ENCODE measurements at regions not wholly inside any gene's neighbourhood (a gene's known extent, or its start where the extent isn't known, plus 50 kb on each side); places are given as distances from the start of the nearest gene placed in this dataset.
A peak's percentile ranks its signal among the peaks of the same experiment; 100 is the strongest.
"Not testable (repeated sequence)": the region's sequence is repeated elsewhere in the genome, so short reads cannot be mapped to it uniquely, and the experiment has no call there.

DNA sequence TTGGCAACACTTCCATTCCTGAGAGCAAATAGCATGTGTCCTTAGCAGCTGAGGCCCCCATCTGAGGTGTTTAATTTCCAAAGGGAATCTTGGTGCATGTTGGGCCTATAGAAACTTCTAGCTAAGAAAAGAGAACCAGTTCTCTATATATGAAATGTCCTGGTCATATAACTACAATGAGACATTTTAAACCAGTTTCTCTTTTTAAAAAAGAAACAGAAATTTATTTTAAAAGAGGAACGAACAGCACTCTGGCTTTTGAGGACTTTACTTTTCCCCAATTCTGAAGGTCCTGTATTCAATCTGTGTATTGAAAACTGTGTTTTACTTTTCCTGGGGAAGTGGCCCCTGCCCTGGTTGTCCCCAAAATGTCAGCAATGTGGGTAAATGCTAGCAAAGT is 94.0 kb upstream of the FOXN2 start:
- DNase-seq (ENCODE audit: low read depth in 2 of 2) = no peak

DNA sequence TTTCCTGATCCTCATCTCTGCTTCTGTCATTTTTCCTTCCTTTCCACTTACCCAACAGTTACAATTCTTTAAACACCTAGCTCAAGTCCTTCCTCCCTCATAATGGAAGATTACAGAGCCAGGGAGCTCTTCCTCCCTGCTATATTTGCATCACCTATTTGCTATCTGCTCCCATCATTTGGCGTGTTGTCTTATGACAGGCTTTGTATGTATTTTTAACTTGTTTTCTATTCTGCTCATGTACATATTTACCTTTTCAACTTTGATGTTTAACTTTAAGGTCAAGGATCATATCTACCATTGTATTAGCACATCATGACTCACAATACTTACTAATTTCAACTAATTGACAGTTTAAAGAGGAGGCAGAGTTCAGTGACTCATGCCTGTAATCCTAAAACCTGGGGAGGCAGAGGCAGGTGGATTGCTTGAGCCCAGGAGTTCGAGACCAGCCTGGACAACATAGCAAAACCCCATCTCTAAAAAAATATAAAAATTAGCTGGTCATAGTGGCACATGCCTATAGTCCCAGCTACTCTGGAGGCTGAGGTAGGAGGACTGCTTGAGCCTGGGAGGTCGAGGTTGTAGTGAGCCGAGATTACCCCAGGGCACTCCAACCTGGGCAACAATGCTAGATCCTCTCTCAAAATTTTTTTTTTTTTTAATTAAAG is 92.5 kb upstream of the FOXN2 start:
- DNase-seq (ENCODE audit: low read depth in 2 of 2) = no peak

DNA sequence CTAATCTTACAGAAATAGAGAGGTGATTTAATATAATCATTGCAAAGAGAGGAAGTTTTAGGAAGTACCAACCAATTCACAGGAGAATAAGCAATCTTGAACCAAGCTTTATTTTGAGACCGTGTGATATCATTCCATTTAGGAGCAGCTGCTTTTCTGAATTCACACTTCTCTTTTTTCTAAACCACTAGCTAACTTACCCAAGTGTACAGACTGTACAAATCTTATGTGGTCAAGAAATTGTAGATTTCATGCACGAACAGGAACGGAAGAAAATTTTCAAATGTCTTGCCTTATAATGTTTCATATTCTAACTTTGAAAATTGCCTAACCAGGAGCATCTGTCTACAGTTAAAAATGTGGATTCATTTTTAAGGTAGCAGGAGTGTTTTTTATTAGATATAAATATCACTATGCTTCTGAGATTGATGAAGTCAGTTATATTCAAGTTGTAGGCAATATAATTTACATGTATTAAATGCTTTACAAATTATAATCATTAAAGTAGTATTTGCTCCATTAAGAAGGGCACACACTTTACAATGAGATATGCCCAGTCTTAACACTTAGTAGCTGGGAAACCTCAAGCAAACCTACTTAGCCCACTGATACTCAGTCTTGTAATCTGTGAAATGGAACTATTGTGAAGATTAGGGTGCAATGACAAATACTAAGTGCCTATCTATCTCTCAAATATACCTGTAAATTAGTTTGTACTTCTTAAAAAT is 86.7 kb upstream of the FOXN2 start:
- no peak for DNase-seq (ENCODE audit: low read depth in 2 of 2)

DNA sequence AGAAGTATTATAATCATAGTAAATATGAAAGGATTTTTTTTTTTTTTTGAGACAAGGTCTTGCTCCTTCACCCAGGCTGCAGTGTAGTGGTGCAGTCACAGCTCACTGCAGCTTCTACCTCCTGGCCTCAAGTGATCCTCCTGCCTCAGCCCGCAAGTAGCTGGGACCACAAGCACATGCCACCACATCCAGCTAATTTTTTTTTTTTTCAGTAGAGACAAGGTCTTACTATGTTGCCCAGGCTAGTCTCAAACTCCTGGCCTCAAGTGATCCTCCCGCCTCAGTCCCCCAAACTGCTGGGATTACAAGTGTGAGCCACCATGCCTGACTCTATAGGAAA is 86.2 kb upstream of the FOXN2 start:
- DNase-seq (ENCODE audit: low read depth in 2 of 2) = no peak

DNA sequence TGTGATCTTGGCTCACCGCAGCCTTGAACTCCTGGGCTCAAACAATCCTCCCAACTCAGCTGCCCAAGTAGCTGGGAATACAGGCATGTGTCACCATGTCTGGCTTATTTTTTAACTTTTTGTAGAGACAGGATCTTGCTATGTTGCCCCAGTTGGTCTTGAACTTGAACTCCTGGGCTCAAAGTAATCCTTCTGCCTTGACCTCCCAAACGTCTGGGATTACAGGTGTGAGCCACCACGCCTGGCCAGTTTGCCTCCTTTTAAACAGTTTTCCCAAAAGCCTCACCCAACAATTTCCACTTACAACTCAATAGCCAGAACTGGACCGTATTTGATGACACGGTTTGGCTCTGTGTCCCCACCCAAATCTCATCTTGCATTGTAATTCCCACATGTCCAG is 85.4 kb upstream of the FOXN2 start:
- DNase-seq (ENCODE audit: low read depth in 2 of 2) = no peak

DNA sequence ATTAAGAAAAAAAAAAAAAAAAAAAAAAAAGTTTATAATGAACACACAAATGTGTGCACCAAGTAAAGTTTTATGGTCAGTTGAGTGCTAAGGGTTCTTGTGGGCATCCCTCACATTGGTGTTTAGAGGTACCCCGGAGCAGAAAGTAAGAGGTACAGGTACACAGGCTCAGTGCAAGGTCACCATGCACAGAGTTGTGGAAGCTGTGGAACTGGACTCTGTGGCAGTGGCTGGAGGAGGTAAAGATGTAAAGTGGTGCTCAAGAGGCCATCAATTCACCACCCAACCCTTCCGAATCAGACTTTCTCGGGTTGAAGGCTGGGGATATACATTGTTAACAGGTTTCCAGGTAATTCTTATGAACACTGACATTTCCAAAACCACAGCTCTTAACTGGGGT is 83.6 kb upstream of the FOXN2 start:
- DNase-seq (ENCODE audit: low read depth in 2 of 2) = no peak

DNA sequence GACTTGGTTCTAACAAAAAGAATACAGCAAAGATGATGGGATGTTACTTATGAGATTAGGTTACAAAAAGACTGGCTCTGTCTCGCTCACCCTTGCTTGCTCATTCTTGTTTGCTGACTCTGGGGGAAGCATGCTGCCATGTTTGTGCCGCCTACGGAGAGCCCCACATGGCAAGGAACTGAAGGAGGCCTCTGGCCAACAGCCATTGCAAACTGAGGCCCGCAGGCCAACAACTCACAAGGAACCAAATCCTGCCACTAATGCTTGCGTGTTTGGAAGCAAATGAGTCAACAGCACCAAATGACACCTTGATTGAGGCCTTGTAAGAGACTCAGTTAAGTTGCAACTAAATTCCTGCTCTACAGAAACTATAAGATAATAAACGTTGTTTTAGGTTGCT is 82.1 kb upstream of the FOXN2 start:
- DNase-seq (ENCODE audit: low read depth in 2 of 2) = no peak

DNA sequence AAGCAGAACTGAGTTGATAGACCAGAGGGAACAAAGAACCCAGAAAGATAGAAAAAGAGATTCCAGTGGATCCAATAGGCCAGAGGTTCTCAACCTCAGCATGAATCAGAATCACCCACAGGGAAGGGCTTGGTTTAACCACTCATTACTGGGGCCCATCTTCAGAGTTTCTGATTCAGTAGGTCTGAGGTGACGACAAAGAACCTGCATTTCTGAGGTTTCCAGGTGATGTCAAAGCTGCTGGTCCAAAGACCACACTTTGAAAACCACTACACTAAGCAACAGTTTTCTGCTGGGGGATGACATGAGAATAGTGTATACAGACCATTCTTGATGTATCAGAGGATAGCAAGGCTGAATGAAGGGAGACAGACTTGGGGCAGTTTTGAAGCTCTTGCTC is 81.5 kb upstream of the FOXN2 start:
- peak; percentile 3 to 33 for DNase-seq (ENCODE audit: low read depth in 2 of 2)

DNA sequence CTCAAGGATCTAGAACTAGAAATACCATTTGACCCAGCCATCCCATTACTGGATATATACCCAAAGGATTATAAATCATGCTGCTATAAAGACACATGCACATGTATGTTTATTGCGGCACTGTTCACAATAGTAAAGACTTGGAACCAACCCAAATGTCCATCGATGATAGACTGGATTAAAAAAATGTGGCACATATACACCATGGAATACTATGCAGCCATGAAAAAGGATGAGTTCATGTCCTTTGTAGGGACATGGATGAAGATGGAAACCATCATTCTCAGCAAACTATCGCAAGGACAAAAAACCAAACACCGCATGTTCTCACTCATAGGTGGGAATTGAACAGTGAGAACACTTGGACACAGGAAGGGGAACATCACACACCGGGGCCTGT is 80.7 kb upstream of the FOXN2 start:
- not testable (repeated sequence) for DNase-seq (ENCODE audit: low read depth in 2 of 2)

DNA sequence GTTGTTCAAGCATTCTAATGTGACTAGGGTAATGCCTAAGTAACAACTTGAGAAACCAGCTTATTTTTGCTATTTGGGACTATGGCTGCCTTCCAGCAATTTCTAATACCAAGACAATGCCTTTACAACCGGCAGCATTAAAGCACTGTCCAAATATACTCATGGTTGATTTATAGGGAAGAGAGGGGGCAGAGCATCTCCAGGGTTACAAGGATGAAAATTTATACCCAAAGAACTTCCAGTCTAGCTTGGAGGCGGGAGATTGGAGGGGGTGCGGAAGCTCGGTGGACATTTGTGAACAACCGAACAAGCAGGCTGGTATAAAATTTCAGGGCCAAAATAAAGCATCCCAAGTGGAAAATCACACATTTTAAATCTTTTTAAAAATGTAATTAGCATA is 79.4 kb upstream of the FOXN2 start:
- no peak for DNase-seq (ENCODE audit: low read depth in 2 of 2)

DNA sequence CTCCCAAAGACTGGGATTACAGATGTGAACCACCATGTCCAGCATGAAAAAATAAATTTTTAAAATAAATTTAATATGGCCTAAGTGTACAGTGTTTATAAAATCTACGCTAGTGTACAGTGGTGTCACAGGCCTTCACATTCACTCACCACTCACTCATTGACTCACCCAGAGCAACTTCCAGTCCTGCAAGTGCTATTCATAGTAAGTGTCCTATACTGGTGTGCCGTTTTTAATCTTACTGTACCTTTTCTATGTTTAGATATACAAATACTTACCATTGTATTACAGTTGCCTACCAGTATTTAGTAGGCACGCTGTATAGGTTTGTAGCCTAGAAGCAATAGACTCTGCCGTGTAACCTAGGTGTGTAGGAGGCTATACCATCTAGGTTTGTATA is 76.1 kb upstream of the FOXN2 start:
- DNase-seq (ENCODE audit: low read depth in 2 of 2) = no peak

DNA sequence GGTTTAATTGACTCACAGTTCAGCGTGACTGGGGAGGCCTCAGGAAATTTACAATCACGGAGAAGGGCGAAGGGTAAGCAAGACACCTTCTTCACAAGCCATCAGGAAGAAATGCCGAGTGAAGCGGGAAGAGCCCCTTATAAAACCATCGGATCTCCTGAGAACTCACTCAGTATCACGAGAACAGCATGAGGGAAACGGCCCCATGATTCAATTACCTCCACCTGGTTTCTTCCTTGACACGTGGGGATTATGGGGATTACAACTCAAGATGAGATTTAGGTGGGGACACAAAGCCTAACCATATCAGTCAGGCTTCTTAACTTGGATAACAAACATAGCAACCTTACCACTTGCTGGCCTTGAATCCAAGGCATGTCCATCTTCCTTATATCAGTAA is 73.6 kb upstream of the FOXN2 start:
- no peak for DNase-seq (ENCODE audit: low read depth in 2 of 2)

DNA sequence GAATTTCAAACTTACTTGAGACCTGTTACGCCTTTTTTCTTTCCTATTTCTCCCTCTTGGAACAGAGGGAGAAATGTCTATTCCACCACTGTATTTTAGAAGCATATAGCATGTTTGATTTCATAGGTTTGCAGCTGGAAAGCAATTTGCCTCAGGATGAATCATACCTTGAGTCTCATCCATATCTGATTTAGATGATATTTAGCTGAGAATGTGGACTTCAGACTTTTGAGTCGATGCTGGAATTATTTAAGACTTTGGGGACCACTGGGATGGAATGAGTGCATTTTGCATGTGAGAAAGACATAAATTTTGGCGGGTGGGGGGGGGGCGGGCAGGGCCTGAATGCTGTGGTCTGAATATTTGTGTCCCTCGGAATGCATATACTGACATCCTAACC is 67.3 kb upstream of the FOXN2 start:
- DNase-seq (ENCODE audit: low read depth in 2 of 2) = no peak

DNA sequence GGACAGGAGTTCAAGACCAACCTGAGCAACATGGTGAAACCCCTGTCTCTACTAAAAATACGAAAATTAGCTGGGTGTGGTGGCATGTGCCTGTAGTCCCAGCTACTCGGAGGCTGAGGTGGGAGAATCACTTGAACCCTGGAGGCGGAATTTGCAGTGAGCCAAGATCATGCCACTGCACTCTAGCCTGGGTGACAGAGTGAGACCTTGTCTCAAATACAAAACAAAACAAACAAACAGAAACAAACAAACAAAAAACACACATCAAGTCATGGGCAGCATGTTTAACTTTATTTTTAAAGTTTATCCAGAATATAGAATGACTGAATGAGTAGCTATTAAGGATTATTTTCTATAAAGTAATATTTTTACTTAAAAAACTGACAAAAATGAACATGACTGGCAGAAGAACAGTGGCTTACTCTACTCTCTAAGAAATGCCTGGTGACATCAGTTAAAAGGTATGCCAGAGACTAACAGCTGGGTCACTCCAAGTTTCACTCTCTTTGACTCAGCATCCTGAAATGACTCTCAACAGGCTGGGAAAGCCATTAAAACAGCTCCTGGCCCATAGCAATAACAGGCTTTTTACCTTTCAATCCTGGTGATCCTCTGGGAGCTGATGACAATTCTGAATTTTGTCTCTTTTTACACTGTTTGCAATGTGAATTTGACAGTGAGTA is 66.1 kb upstream of the FOXN2 start:
- no peak for DNase-seq (ENCODE audit: low read depth in 2 of 2)

DNA sequence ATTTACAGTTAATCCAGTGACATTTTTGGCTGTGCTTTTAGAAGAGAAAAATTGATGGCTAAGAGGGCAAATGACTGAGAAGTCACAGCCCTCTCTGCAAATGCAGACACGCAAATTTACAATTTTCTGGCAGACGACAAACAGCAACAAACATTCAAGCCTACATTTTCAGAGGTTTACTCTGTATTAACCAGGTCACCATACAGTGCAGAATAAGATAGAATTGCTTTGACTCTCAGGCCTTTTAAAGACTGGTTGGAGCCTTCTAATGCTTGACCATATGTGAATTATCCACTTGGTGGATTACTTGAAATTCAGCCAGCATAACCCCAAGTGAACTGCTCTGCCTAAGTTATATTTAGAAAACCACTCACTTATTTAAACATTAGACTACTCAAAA is 65.5 kb upstream of the FOXN2 start:
- no peak for DNase-seq (ENCODE audit: low read depth in 2 of 2)

DNA sequence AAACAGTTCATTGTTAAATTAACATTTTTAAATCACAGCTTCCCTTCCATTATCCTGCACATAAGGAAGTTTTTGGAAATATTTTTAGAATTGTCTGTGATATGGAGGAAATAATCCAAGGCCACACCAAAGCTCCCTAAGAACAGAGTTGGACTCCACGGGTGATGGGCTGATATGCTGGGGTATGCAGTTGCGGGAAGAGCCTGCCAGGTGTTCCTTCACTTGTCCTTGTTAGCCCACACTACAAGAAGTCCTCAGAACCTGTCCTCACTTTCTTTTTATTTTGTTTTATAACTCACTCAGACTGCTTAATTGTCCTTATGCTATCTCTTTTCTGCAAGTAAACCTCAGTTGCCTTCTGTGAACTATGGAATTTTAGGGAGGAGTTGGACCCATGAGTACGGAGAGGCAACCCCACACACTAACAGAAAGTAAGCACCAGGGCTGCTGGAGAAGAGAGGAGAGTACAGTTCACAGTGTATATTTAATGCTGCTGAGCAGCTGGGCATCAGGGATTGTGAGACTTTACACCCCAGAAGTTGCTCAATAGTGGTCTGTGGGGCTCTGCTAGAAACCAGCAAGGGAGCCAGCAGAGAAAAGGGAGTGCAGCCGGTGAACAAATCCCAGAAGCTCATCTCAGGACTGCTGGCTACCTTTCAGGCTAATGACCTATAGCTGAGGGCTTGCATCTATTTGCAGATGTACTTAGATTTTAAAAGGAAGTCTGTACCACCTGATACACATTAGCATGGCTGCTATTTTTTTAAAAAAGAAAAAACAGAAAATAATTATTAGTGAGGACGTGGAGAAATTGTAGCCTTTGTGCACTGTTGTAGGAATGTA is 64.6 kb upstream of the FOXN2 start:
- no peak for DNase-seq (ENCODE audit: low read depth in 2 of 2)

DNA sequence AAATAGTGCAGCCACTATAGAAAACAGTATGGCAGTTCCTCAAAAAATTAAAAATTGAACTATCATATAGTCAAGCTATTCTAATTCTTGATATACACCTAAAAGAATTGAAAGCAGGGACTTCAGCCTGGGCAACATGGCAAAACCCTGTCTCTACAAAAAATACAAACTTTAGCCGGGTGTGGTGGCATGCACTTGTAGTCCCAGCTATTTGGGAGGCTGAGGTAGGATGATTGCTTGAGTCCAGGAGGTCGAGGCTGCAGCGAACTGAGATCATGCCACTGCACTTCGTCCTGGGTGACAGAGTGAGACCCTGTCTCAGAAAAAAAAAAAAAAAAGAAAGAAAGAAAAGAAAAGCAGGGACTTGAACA is 64.0 kb upstream of the FOXN2 start:
- no peak for DNase-seq (ENCODE audit: low read depth in 2 of 2)

DNA sequence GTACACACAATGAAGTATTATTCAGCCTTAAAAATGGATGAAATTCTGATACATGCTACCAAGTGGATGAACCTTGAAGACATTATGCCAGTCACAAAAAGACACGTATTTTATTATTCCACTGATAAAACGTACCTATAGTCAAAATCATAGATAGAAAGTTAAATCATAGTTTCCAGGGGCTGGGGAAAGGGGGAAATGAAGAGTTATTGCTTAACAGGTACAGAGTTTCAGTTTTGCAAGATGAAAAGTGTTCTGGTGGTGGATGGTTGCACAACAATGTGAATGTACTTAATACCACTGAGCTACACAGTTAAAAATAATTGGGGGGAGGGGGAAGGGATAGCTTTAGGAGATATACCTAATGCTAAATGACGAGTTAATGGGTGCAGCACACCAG is 63.5 kb upstream of the FOXN2 start:
- no peak for DNase-seq (ENCODE audit: low read depth in 2 of 2)

DNA sequence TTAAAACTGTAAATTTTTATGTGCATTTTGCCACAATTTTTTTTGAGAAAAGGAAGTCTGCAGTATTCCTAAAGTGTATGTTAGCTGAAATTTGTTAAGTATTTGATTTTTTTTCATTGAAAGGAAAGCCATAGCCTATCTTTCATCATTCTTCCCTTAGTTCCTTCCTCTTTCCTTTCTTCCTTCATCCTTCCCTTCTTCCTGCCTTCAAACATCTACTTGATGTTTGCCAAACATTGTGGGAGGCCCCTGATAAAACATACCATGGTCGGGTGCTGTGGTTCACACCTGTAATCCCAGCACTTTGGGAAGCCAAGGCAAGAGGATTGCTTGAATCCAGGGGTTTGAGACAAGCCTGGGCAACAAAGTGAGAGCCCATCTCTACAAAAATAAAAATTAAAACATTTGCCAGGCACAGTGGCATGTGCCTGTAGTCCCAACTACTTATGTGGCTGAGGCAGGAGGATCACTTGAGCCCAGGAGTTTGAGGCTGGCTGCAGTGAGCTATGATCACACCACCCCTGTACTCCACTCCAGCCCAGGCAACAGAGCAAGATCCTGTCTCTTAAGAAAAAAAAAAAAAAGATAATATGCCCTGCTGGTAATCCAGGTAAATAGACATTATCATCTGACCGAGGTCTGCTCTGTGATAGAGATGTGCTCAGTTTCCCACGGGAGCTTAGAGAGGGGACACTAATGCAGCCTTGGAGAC is 62.9 kb upstream of the FOXN2 start:
- DNase-seq (ENCODE audit: low read depth in 2 of 2) = no peak

DNA sequence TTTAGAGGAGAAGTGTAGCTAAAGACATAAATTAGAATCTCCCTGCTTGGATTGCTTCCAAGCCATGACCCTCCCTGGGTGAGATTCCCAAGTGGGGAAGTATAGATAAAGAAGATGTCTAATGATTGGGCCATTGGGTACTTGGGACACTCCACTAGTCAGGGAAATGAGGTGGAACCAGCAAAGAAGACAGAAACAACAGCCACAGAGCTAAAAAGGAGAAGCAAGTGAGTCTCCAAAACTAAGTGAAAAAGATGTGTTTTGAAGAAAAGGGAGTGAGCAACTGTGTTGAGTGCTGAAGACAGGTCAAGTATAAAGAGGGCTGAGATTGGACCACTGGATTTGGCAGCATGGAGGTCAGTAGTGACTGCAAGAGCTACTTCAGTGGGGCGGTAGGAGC is 61.2 kb upstream of the FOXN2 start:
- DNase-seq (ENCODE audit: low read depth in 2 of 2) = no peak

DNA sequence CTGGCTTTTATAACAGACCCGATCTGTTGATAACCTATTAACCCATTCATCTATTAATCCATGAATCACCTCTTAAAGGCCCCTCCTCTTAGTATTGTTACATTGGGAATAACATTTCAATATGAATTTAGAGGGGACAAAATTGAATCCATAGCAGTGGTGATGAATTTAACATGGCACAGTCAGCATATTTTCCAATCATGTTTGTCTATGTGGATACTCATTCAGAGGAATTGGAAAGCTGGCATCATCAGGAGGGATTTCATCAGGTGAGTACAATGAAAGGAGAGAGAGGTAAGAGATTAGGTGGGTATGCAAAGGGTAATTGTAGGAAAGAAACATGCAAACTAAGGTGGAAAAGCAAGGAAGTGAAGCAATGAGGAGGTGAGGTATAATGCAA is 59.6 kb upstream of the FOXN2 start:
- no peak for DNase-seq (ENCODE audit: low read depth in 2 of 2)

DNA sequence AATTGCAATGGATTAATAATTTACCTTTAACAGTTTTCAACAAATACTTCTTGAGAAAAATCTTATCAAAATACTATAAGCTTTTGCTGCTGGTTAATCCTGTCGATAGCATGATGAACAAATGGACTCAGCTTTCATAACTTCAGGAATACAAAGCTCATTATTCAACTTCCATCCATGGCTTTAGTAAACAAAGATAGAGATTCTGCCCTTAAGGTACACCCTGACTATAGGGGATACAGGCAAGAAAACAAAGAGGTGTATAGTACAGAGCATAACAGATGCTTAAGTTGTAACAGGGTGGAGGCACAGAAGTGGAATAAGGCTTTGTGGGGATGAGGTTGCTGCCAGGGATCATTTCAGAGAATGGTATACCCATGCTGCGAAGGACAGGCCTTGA is 57.0 kb upstream of the FOXN2 start:
- DNase-seq (ENCODE audit: low read depth in 2 of 2) = no peak

Measured in stimulated activated CD8-positive, alpha-beta memory T cell treated with anti-CD3 and anti-CD28 coated beads, Interleukin-15, amount 100 ng/mL, for 48 hours (primary cell).